ENCODE measurements at regions not wholly inside any gene's neighbourhood (a gene's known extent, or its start where the extent isn't known, plus 50 kb on each side); places are given as distances from the start of the nearest gene placed in this dataset.

DNA sequence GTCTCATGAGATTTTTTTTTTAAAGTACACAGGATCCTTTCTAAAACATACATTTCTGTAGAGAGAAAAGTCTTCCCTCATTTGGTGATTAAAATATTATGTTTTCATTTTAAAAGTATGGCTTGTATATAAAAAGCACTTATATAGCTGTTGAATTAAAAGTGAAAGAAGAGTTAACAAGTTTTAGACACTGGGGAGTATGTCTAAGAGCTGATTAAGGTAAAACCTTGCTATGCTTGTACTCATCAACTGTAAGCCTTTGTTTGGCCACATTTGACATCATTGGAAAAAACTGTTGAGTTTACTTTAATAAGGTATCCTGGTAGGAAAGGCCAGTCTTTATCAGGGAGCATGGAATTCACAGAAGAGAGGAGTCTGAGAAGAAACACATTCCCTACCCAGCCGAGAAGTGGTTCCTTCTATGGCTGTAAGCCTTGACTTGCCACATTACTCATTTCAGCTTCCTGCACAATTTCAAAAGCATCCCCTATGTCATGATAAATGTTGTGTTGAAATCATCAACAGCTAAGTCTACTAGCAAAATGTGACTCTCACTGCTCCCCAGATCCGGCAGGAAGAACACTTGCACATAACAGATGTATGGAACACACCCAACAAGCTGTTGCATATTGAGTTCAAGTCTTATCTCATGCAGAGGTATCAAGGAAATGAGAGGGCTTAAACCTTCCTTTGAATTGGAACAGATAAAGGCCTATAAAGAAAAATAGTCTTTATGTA, 171.8 kb upstream of the CDK1 start:
- Histone ChIP-seq H3K27ac (no peak overlapping the region), H3K4me3 (no peak overlapping the region), H3K36me3 (no peaks in the 10 kb centered on the region), H3K4me1 (peaks cover 0 to 4% (median 0%) of the 10 kb centered on the region in 12 donors), H3K9me3 (no peaks in the 10 kb centered on the region), H3K27me3 (no peaks in the 10 kb centered on the region)
- ATAC-seq (peak in 1 of 4 donors; percentile 24), DNase-seq (no peak)
- intact Hi-C loops (cut with DNase I), result no loop called here
- 41 to 49% (median 44%) methylated on average over 2 of the region's 2 CpGs for WGBS, 4 donors
- no peak for TF ChIP-seq POLR2A (IDR thresholded peaks at IDR 0.05)
- TF ChIP-seq, protein P1, sequence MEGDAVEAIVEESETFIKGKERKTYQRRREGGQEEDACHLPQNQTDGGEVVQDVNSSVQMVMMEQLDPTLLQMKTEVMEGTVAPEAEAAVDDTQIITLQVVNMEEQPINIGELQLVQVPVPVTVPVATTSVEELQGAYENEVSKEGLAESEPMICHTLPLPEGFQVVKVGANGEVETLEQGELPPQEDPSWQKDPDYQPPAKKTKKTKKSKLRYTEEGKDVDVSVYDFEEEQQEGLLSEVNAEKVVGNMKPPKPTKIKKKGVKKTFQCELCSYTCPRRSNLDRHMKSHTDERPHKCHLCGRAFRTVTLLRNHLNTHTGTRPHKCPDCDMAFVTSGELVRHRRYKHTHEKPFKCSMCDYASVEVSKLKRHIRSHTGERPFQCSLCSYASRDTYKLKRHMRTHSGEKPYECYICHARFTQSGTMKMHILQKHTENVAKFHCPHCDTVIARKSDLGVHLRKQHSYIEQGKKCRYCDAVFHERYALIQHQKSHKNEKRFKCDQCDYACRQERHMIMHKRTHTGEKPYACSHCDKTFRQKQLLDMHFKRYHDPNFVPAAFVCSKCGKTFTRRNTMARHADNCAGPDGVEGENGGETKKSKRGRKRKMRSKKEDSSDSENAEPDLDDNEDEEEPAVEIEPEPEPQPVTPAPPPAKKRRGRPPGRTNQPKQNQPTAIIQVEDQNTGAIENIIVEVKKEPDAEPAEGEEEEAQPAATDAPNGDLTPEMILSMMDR (IDR thresholded peaks at IDR 0.05), result no peak

DNA sequence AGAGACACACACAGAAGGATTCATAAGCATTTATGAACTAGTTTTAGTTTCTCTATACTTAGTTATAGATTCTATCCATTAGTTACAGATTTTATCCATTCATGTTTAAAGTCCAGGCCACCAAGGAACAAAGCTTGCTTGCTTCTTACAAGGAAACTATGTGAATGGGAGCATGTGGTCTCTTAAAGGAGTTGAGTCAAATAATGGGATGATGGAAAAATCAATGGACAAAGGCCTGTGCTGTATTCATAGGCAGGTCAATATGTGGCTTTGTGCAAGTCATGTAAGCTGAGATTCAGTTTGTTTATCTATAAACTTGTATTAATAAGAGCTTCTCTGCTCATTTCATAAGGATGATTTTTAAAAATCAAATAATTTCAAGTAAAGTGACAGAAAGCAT, 172.8 kb upstream of the CDK1 start:
- H3K27me3 ChIP-seq, result no peaks in the 10 kb centered on the region
- no peaks in the 10 kb centered on the region for H3K9me3 ChIP-seq
- no peak overlapping the region for H3K4me3 ChIP-seq
- DNase-seq (no peak), ATAC-seq (no peak)
- intact Hi-C loops (cut with DNase I), result no loop called here
- H3K4me1 ChIP-seq, result no peaks in the 10 kb centered on the region
- TF ChIP-seq, protein P1 (IDR thresholded peaks at IDR 0.05), result no peak
- TF ChIP-seq POLR2A (IDR thresholded peaks at IDR 0.05), result no peak
- no peak overlapping the region for H3K27ac ChIP-seq
- H3K36me3 ChIP-seq, result no peaks in the 10 kb centered on the region

DNA sequence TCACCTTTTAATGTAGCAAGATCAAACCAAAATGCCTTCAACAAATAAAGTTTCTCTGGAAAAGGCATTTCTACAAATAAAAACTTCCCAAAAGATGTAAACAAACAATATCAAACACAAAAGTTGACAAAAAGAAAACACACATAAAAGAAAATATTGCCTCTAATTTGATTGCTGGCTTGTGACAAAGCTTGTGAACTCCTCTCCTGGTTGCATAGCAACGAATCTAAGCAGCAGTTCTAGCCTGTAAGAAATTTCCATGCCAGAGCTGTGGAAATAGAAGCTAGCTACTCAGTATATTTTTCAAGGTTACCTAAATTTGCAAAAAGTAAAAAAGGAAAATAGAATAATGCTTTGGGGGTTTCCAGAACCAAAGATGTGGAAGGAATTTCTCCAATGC, 173.9 kb upstream of the CDK1 start:
- no peak overlapping the region for H3K4me3 ChIP-seq
- no peaks in the 10 kb centered on the region for H3K9me3 ChIP-seq
- WGBS, 4 donors, result 39 to 48% (median 42%) methylated on average over 1 of the region's 1 CpG
- H3K4me1 ChIP-seq, result no peaks in the 10 kb centered on the region
- DNase-seq (no peak), ATAC-seq (peak in 1 of 4 donors; percentile 52)
- intact Hi-C loops (cut with DNase I), result no loop called here
- H3K27ac ChIP-seq, result no peak overlapping the region
- no peaks in the 10 kb centered on the region for H3K36me3 ChIP-seq
- H3K27me3 ChIP-seq, result no peaks in the 10 kb centered on the region
- no peak for TF ChIP-seq POLR2A (IDR thresholded peaks at IDR 0.05)
- TF ChIP-seq, protein P1 (IDR thresholded peaks at IDR 0.05), result no peak

DNA sequence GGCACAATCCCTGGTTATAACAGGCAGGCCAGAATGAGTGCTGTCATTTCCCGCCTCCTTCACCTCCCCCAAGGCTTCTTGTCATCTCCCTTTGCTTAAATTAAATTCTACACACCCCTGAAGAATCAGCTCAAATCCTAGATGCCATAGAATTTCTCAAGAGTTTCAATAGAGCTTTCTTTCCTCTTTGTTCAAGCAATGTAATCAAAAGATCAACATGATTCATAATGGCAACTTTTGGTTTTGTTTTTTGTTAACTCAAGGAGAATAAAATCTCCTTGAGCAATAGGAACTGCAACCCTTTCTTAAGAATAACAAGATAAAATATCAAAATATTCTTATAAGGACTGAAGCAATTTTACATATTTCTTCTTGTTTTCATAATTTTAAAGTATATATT, 180.8 kb upstream of the CDK1 start:
- Histone ChIP-seq H3K27me3 (no peaks in the 10 kb centered on the region), H3K9me3 (no peaks in the 10 kb centered on the region), H3K4me1 (no peaks in the 10 kb centered on the region), H3K36me3 (no peaks in the 10 kb centered on the region), H3K27ac (no peak overlapping the region), H3K4me3 (no peak overlapping the region)
- no peak for TF ChIP-seq POLR2A (IDR thresholded peaks at IDR 0.05)
- TF ChIP-seq, protein P1 (IDR thresholded peaks at IDR 0.05), result no peak
- WGBS, 4 donors, result 88 to 96% (median 92%) methylated on average over 1 of the region's 1 CpG
- intact Hi-C loops (cut with DNase I), result no loop called here
- no peak for ATAC-seq
- DNase-seq, result no peak

All from heart left ventricle (tissue), 16 donors.